CD1c-positive myeloid dendritic cell (primary cell): ENCODE measurements at regions not wholly inside any gene's neighbourhood (a gene's known extent, or its start where the extent isn't known, plus 50 kb on each side); places are given as distances from the start of the nearest gene placed in this dataset.

Experiments
- DNase-seq: peaks from one replicate; pipeline ENCODE4 v3.0.0-alpha.2; 2016; ENCODE audit errors: extremely low spot score

DNA sequence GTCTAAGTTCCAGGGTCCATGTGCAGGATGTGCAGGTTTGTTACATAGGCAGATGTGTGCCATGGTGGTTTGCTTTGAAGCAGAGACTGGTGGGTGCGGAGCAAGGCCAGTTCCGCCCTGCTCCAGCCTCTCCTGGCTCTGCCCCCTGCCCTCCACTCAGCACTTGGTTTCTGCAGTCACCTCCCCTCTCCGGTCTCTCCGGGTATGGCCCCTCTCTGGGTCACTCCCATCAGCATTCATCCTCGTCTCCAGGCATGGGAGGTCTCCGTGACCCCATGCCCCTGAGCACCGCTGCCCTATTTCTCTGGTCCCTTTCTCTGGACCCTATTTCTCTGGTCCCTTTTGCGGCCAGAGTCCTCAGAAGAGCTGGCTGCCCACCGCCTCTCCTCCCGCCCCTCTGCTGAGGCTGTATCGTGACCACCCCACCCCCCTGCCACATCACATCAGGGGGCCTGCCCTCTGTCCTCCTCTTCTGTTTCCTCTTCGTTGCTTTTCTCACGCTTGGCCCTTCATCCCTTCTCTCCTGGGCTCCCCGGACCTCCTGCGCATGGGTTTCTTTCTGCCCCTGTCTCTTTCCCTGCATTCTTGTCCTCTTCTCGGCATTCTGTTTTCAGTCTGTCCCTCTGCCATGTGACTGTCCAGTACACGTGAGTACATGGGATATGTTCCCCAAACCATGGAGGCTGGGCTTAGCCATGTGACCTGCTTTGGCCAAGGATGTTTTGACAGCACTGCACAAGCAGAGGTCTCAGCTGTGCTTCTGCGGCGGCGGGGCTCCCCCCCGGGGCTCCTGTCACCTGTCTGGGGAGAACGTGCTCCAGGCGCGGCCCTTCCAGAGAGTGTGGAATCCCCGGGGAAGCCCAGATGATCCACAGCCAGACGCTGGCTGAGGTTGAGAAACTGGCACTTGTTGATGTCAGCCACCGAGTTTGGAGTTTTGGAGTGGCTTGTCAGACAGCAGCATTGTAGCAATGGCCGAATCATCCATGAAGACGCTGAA, 54.4 kb upstream of the C1orf174 start:
- no peak for DNase-seq

GRCh38 chr1:3955196-3955772, 55.2 kb upstream of the C1orf174 start:
- no peak for DNase-seq

GRCh38 chr1:3956527-3957170, 56.6 kb upstream of the C1orf174 start:
- DNase-seq = no peak

GRCh38 chr1:3959361-3959760, 59.3 kb upstream of the C1orf174 start:
- DNase-seq = no peak

DNA sequence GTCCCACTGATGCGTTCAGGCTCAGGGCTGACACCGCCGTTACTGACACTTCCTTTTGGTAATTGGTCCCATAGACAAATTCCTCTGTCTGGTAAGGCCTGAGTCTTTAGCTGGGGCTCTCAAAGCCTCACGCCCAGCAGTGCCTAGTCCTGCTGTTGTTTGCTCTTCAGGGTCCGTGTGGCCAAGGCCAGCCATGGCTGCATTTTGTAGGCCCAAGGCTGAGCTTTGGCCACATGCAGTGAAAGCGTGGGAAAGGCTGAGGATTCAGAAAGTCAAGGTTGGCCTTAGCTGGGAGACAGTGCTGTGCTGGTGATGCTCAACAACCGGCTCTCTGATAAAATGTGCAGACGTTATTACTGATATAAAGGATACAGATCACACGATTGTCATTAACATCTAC, 63.5 kb upstream of the C1orf174 start:
- DNase-seq = no peak

DNA sequence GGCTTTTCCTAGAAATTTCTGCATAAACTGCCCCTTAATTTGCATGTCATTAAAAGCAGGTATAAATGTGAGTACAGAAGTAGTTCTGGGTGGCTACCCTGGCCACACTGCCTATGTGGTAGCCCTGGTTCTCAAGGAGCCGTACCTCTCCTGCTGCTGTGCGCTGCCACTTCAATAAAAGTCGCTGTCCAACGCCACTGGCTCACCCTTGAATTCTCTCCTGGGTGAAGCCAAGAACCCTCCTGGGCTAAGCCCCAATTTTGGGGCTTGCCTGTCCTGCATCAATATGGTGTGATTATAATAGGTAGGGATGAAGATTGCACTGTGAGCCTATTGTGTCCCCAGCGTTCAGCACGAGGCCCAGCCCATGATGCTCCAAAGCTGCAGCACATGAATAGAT, 65.6 kb upstream of the C1orf174 start:
- DNase-seq = no peak

- DNase-seq = no peak
Measured at GRCh38 chr1:3968851-3969250, 68.8 kb upstream of the C1orf174 start.

- DNase-seq = no peak
Measured at GRCh38 chr1:3971981-3972380, 71.9 kb upstream of the C1orf174 start.

DNA sequence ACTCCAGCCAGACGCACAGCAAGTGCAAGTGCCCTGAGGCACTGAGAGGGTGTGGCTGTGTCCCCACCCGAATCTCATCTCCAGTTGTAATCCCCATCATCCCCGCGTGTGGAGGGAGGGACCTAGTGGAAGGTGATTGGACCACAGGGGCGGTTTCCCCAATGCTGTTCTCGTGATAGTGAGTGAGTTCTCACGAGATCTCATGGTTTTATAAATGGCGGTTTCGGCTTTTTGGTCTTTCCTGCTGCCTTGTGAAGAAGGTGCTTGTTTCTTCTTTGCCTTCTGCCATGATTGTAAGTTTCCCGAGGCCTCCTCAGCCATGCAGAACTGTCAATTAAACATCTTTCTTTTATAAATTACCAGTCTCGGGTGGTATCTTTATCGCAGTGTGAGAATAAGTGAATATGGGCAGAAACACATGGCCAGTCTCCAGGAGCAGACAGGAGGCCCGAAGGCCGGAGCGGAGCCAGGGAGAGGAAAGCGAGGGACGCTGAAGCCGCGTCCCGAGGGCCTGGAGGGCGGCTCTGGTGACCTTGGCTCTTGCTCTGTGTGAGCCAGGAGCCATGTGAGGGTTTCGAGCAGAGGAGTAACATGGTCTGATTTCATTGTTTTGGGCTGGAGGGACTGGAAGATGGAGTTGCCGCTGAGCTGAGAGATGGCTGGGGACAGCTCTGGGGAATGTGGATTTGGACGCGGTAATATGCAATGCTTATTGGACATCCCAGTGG, 76.0 kb upstream of the C1orf174 start:
- DNase-seq = no peak

DNA sequence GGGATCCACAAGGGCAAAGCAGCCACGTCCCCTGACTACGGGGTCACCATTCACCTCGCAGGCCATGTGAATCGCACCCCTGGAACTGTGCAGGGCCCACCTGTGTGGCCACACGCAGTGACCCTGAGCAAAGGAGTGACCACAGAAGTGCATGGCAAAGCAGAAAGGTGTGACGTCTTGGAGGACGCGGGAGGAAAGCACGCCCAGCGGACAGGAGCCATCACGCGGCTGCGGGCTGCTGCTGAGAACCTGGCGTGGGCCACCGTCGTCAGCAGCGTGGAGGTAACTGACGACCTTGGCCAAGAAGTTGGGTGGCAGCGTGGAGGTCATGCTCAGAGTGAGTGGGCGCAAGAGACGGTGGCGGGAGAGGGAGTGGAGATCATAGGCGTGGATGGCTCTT, 76.7 kb upstream of the C1orf174 start:
- DNase-seq = no peak

- no peak for DNase-seq
Measured at GRCh38 chr1:3978196-3978989, 78.3 kb upstream of the C1orf174 start.

- DNase-seq = no peak
Measured at GRCh38 chr1:3978990-3979325, 78.9 kb upstream of the C1orf174 start.

GRCh38 chr1:3981261-3981660, 81.2 kb upstream of the C1orf174 start:
- no peak for DNase-seq

DNA sequence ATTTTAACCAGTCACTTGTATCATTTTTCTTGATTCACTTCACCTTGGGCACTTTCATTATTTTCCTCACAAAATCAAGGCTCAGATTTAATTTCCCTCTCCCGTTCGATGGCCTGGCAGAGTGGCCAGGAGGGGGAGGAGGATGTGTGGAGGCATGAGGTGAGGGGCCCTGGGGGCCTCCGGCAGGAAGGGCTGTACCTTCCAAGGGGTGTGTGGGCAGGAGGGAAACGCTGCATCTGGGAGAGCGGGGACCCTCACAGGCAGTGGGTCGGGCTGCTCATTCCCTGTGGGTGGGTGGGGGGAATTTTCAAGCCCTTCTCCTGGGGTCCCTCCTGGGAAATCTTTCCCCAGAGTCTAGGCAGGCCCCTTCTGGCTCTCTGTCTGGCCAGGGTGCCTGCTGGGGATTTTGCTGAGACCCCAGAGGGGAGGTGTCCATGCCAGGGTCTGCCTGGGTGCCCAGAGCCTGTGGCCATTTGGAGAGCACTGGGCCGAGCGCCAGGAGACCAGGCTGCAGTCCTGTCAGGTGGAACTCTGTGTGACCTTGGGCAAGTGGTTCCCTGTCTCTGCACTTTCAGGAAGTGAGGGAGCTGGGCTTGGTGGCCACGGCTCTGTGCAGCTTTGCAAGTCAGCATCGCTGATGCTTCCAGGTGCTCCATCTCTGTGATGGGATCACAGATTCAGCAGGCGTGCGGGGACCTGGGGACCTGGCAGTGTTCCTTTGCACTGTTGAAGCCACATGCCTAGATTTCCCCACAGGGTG, 81.9 kb upstream of the C1orf174 start:
- no peak for DNase-seq

GRCh38 chr1:3983181-3983580, 83.1 kb upstream of the C1orf174 start:
- DNase-seq = no peak

- DNase-seq = no peak
Measured at GRCh38 chr1:3984586-3984985, 84.5 kb upstream of the C1orf174 start.

GRCh38 chr1:3986686-3987218, 86.7 kb upstream of the C1orf174 start:
- no peak for DNase-seq

DNA sequence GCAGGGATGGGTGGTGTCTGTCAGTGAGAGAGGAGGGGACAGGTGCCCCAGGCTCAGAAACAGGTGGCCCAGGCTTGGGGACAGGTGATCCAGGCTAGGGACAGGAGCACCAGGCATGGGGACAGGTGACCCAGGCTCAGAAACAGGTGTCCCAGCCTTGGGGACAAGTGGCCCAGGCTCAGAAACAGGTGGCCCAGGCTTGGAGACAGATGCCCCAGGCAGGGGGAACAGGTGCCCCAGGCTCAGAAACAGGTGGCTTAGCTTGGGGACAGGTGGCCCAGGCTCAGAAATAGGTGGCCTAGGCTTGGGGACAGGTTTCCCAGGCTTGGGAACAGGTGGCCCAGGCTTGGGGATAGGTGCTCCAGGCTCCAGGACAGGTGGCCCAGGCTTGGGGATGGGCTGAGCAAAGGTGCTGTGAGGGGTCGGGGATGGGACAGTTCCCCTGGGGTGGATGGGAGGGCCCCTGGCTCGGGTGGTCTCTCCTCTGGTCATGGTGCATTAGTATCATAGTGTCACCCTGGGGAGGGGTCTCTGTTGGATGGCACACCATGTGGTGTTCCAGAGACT, 87.7 kb upstream of the C1orf174 start:
- DNase-seq = no peak

DNA sequence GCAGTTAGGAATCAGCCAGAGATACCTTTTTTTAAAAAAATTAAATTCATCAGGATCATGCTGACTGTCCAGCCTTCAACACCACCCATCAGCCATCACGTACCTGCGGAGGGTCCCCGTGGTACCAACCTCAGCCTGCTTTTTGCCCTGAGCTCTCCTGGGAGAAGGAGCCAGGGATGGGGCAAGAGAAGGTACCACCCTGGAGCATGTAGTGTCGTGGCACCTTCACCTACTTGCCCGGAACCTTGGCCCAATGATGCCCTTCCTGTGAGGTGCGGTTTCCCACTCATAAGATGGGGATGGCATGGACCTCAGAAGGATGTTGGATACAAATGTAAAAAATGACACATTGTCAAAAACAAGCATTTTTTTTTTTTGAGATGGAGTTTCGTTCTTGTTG, 88.4 kb upstream of the C1orf174 start:
- no peak for DNase-seq

DNA sequence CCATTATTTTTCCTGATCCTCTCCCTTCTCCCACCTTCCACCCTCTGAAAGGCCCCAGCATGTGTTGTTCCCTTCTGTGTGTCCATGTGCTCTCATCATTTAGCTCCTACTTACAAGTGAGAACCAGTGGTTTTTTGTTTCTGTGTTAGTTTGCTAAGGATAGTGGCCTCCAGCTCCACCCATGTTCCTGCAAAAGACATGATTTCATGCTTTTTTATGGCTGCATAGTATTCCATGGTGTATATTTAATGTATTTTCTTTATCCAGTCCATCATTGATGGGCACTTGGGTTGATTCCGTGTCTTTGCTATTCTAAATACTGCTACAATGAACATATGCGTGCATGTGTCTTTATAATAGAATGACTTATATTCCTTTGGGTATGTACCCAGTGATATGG, 89.4 kb upstream of the C1orf174 start:
- DNase-seq = no peak
